ENCODE measurements at regions not wholly inside any gene's neighbourhood (a gene's known extent, or its start where the extent isn't known, plus 50 kb on each side); places are given as distances from the start of the nearest gene placed in this dataset.
"Not testable (repeated sequence)": the region's sequence is repeated elsewhere in the genome, so short reads cannot be mapped to it uniquely, and the experiment has no call there.

DNA sequence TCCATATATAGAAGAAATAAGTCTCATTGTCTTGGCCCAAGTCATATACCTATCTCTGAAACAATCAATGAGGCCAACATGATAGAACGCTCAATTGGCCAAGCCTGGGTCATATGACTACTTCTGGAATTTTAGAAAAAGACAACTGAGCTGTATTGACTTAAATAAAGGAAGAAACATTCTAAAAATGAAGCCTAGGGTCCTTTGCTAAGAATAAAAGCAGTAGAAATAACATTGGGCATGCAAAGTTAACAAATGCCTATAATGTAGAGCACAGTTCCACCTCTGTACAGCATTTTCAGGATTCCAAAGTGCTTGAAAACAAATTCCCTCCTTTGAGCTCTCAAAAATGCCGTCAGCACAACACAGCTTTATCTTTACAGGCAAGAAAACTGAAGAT lies 391.8 kb downstream of the PRELID2 start:
- Histone ChIP-seq H3K9me2 (ENCODE audit: insufficient read depth) (no peaks in the 10 kb centered on the region), H3K9me3 (ENCODE audit: insufficient read depth, low read depth) (no peaks in the 10 kb centered on the region), H3K27me3 (ENCODE audit: insufficient read depth, low read depth) (no peaks in the 10 kb centered on the region), H3K4me1 (replicated peaks; ENCODE audit: insufficient read depth) (peaks cover 26% of the 10 kb centered on the region), H3K4me3 (no peak overlapping the region), H3K27ac (no peak overlapping the region), H3K79me2 (ENCODE audit: low read depth) (no peaks in the 10 kb centered on the region), H2AFZ (no peak overlapping the region), H3F3A (ENCODE audit: insufficient read depth, low read depth) (peaks cover 6% of the 10 kb centered on the region; the same call in 1 of the 2 replicates), H3K36me3 (ENCODE audit: low read depth) (no peaks in the 10 kb centered on the region), H4K20me1 (ENCODE audit: insufficient read depth) (no peaks in the 10 kb centered on the region), H3K4me2 (peak overlapping the region; percentile 60; the same call in 1 of the 2 replicates)
- CTCF ChIA-PET: no interaction called here
- intact Hi-C loops (cut with micrococcal nuclease; ENCODE audit: unreplicated experiment): no loop called here
- no peak for TF ChIP-seq CTCF (conservative IDR thresholded peaks at IDR 0.05)
- no peak for TF ChIP-seq EZH2 (IDR thresholded peaks at IDR 0.05; ENCODE audit: low read depth)
- POLR2A ChIA-PET (ENCODE audit: unreplicated experiment): no interaction called here
- no TSS peak for BruUV-seq (replicated peaks)
- DNase-seq: no peak

GRCh38 chr5:145442661-145443060 lies 392.5 kb downstream of the PRELID2 start:
- DNase-seq: peak; percentile 25 to 66
- BruUV-seq (replicated peaks): not testable (repeated sequence)

DNA sequence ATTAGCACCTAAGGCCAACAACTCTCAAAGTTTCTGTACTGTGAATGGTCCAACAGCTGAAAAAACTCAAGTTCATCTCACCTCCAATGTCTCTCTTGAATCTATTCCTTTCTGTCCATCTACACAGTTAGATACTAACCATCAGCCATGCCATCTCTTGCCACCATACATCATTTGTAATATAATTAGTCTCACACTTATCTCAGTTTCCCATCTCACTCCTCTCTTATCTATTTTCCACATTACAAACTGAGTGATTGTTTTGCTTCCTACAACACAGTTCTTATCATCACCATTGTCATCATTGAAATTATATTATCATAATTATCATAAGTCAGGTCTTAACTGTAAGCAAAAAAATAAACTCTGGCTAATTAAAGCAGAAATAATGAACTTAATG lies 393.9 kb downstream of the PRELID2 start:
- BruUV-seq (replicated peaks): no TSS peak
- H3K4me2 ChIP-seq: no peak overlapping the region
- no peaks in the 10 kb centered on the region for H3K79me2 ChIP-seq (ENCODE audit: low read depth)
- H3K9me3 ChIP-seq (ENCODE audit: insufficient read depth, low read depth): no peaks in the 10 kb centered on the region; the same call in none of the 2 replicates
- peaks cover 26% of the 10 kb centered on the region for H3K4me1 ChIP-seq (replicated peaks; ENCODE audit: insufficient read depth)
- DNase-seq: no peak
- CTCF ChIA-PET: no interaction called here
- TF ChIP-seq CTCF (conservative IDR thresholded peaks at IDR 0.05) (no peak), EZH2 (IDR thresholded peaks at IDR 0.05; ENCODE audit: low read depth) (no peak)
- no peak overlapping the region for H3K27ac ChIP-seq
- H3K36me3 ChIP-seq (ENCODE audit: low read depth): no peaks in the 10 kb centered on the region
- no peak overlapping the region for H3K4me3 ChIP-seq
- H3K27me3 ChIP-seq (ENCODE audit: insufficient read depth, low read depth): no peaks in the 10 kb centered on the region
- H3F3A ChIP-seq (ENCODE audit: insufficient read depth, low read depth): peaks cover 6% of the 10 kb centered on the region; the same call in 1 of the 2 replicates
- H3K9me2 ChIP-seq (ENCODE audit: insufficient read depth): no peaks in the 10 kb centered on the region
- H2AFZ ChIP-seq: no peak overlapping the region
- POLR2A ChIA-PET (ENCODE audit: unreplicated experiment): no interaction called here
- no peaks in the 10 kb centered on the region for H4K20me1 ChIP-seq (ENCODE audit: insufficient read depth)
- intact Hi-C loops (cut with micrococcal nuclease; ENCODE audit: unreplicated experiment): no loop called here

More at GRCh38 chr5:145442661-145443060, 392.5 kb downstream of the PRELID2 start:
- POLR2A ChIA-PET (ENCODE audit: unreplicated experiment); H3K9me3 ChIP-seq (ENCODE audit: insufficient read depth, low read depth); H3K36me3 ChIP-seq (ENCODE audit: low read depth); intact Hi-C loops (cut with micrococcal nuclease; ENCODE audit: unreplicated experiment); H3K79me2 ChIP-seq (ENCODE audit: low read depth); H2AFZ ChIP-seq; H3F3A ChIP-seq (ENCODE audit: insufficient read depth, low read depth); H3K27me3 ChIP-seq (ENCODE audit: insufficient read depth, low read depth); H4K20me1 ChIP-seq (ENCODE audit: insufficient read depth); H3K9me2 ChIP-seq (ENCODE audit: insufficient read depth): not testable (repeated sequence)
- H3K4me1 ChIP-seq (replicated peaks; ENCODE audit: insufficient read depth): peaks cover 26% of the 10 kb centered on the region
- H3K4me2 ChIP-seq: peak overlapping the region; percentile 60
- peak overlapping the region; percentile 52 for H3K27ac ChIP-seq
- CTCF ChIA-PET: interaction anchor here (0.6 kb wide), 1 partner anchor 601 kb away, joined by 3 read pairs; no protein-coding TSS in a partner anchor
- H3K4me3 ChIP-seq: peak overlapping the region; percentile 27; the same call in 1 of the 2 replicates

DNA sequence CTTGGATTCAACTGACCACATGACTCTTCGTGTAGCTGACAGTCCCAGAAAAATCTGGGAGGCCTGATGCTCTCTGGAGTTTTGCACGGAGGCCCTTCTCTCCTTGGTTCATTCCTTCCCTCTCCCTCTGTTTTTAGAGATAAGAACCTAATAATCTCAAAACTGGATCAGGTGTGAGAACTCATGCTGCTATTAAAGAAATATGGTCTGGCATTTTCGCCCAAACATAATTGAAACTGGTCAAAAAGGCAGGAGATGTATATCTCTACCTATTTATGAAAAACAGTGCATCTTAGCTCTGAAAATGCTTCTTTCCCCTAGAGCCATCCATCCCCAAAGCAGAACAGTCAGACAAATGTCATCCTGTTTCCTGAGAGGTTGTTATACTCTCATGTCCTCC lies 397.5 kb downstream of the PRELID2 start:
- no peaks in the 10 kb centered on the region; the same call in none of the 2 replicates for H3K9me3 ChIP-seq (ENCODE audit: insufficient read depth, low read depth)
- TF ChIP-seq EZH2 (IDR thresholded peaks at IDR 0.05; ENCODE audit: low read depth) (no peak), CTCF (conservative IDR thresholded peaks at IDR 0.05) (no peak)
- DNase-seq: no peak
- no peaks in the 10 kb centered on the region for H3K27me3 ChIP-seq (ENCODE audit: insufficient read depth, low read depth)
- intact Hi-C loops (cut with micrococcal nuclease; ENCODE audit: unreplicated experiment): no loop called here
- H3F3A ChIP-seq (ENCODE audit: insufficient read depth, low read depth): peaks cover 6% of the 10 kb centered on the region; the same call in 1 of the 2 replicates
- H3K27ac ChIP-seq: no peak overlapping the region
- no peak overlapping the region for H3K4me2 ChIP-seq
- no peaks in the 10 kb centered on the region for H3K79me2 ChIP-seq (ENCODE audit: low read depth)
- no peaks in the 10 kb centered on the region for H4K20me1 ChIP-seq (ENCODE audit: insufficient read depth)
- POLR2A ChIA-PET (ENCODE audit: unreplicated experiment): no interaction called here
- no TSS peak for BruUV-seq (replicated peaks)
- H2AFZ ChIP-seq: no peak overlapping the region
- no peaks in the 10 kb centered on the region for H3K36me3 ChIP-seq (ENCODE audit: low read depth)
- CTCF ChIA-PET: no interaction called here
- no peaks in the 10 kb centered on the region for H3K9me2 ChIP-seq (ENCODE audit: insufficient read depth)
- peaks cover 10% of the 10 kb centered on the region for H3K4me1 ChIP-seq (replicated peaks; ENCODE audit: insufficient read depth)
- H3K4me3 ChIP-seq: no peak overlapping the region
